H1 (cell line): ENCODE measurements at regions not wholly inside any gene's neighbourhood (a gene's known extent, or its start where the extent isn't known, plus 50 kb on each side); places are given as distances from the start of the nearest gene placed in this dataset.

Experiments
- CTCF ChIA-PET: fragments of 300-600 bp; sonication (Branson Sonifier 250); formaldehyde crosslinking; loops from one replicate; lab custom pipeline; 2021; ENCODE audit not compliant: partially characterized antibody; lab: Charles Lee
- POLR2A ChIA-PET: fragments of 300-600 bp; sonication (Branson Sonifier 250); formaldehyde crosslinking; loops from one replicate; lab custom pipeline; 2021; ENCODE audit warnings: inconsistent platforms; ENCODE audit not compliant: partially characterized antibody; lab: Charles Lee
- DNase-seq, 2 experiments: peaks; one replicate each; pipeline versions ENCODE4 v3.0.0 to v3.0.0-alpha.2; 2010 to 2022; ENCODE audit warnings: low spot score in 2 of 2, low read depth in 1 of 2, mixed read lengths in 1 of 2
- FAIRE-seq: peaks from 2 replicates; lab custom pipeline; 2011; peaks lifted over from hg19 to GRCh38; lab: Jason Lieb, UNC
- H2AFZ ChIP-seq: 2 replicates; pipeline ENCODE4 v1.8.1; 2012; ENCODE audit warnings: low read length, inconsistent platforms
- H2AK5ac ChIP-seq: 2 replicates; pipeline ENCODE4 v1.6.1; 2013; ENCODE audit warnings: low read depth, low read length
- H2BK120ac ChIP-seq: replicated peaks from 2 replicates; pipeline ENCODE3; 2013; ENCODE audit warnings: low read depth, low read length, inconsistent platforms
- H2BK12ac ChIP-seq: 2 replicates; pipeline ENCODE4 v1.6.1; 2013; ENCODE audit warnings: low read depth, low read length
- H2BK15ac ChIP-seq: 2 replicates; pipeline ENCODE4 v1.6.1; 2013; ENCODE audit warnings: low read length
- H2BK20ac ChIP-seq: 2 replicates; pipeline ENCODE4 v1.6.1; 2013; ENCODE audit warnings: low read length
- H2BK5ac ChIP-seq: 2 replicates; pipeline ENCODE4 v1.6.1; 2013; ENCODE audit warnings: low read depth, low read length
- H3K14ac ChIP-seq: 2 replicates; pipeline ENCODE4 v1.6.1; 2013; ENCODE audit warnings: inconsistent platforms; ENCODE audit not compliant: insufficient read length
- H3K18ac ChIP-seq: 2 replicates; pipeline ENCODE4 v1.6.1; 2013; ENCODE audit warnings: low read length; ENCODE audit errors: extremely low read depth
- H3K23ac ChIP-seq: 2 replicates; pipeline ENCODE4 v1.6.1; 2013; ENCODE audit warnings: inconsistent platforms; ENCODE audit not compliant: insufficient read length
- H3K23me2 ChIP-seq: 2 replicates; pipeline ENCODE4 v1.6.1; 2013; ENCODE audit warnings: low read depth, low read length
- H3K27ac ChIP-seq: 2 replicates; pipeline ENCODE4 v1.6.1; 2011; ENCODE audit warnings: low read depth, low read length, inconsistent platforms
- H3K27me3 ChIP-seq, 4 experiments: replicated peaks in 1 of 4; 1 replicate in 1 of 4; 2 replicates in 3 of 4; pipeline versions ENCODE4 v1.6.1 to v1.8.1; 2011 to 2013; ENCODE audit warnings: low read length in 3 of 4, mild to moderate bottlenecking in 3 of 4, inconsistent platforms in 2 of 4, mixed read lengths in 2 of 4, moderate library complexity in 1 of 4; ENCODE audit not compliant: control insufficient read depth in 3 of 4, insufficient read depth in 3 of 4; ENCODE audit errors: extremely low read depth in 1 of 4
- H3K36me3 ChIP-seq, 4 experiments: 2 replicates each; pipeline versions ENCODE4 v1.6.1 to v1.8.1; 2011 to 2013; ENCODE audit warnings: mild to moderate bottlenecking in 4 of 4, low read length in 3 of 4, moderate library complexity in 2 of 4, control low read depth in 1 of 4, inconsistent platforms in 1 of 4; ENCODE audit not compliant: insufficient read depth in 4 of 4, control insufficient read depth in 2 of 4
- H3K4ac ChIP-seq: replicated peaks from 2 replicates; pipeline ENCODE3; 2013; ENCODE audit warnings: low read length, low read depth, mixed read lengths, inconsistent platforms; ENCODE audit not compliant: insufficient read length
- H3K4me1 ChIP-seq, 4 experiments: replicated peaks in 1 of 4; 1 replicate in 1 of 4; 2 replicates in 3 of 4; pipeline versions ENCODE4 v1.6.1 to v1.8.1; 2011 to 2013; ENCODE audit warnings: low read length in 3 of 4, inconsistent platforms in 2 of 4, mixed read lengths in 1 of 4; ENCODE audit not compliant: insufficient read depth in 4 of 4, control insufficient read depth in 3 of 4
- H3K4me2 ChIP-seq, 2 experiments: 2 replicates each; pipeline versions ENCODE4 v1.6.1 to v1.8.1; 2011 to 2013; ENCODE audit warnings: low read depth in 2 of 2, low read length in 2 of 2, control low read depth in 1 of 2, inconsistent platforms in 1 of 2, mild to moderate bottlenecking in 1 of 2; ENCODE audit not compliant: insufficient read depth in 1 of 2
- H3K4me3 ChIP-seq, 4 experiments: fragments of 200-600, 300-600 bp in 1 of 4; sonication (generic), shearing (Covaris generic), sonication (Bioruptor Twin) in 1 of 4; 2 replicates each; pipeline versions ENCODE4 v1.5.1 to v1.8.1; 2011 to 2016; ENCODE audit warnings: low read length in 4 of 4, low read depth in 3 of 4, control low read depth in 2 of 4, inconsistent platforms in 2 of 4, mild to moderate bottlenecking in 2 of 4, mixed read lengths in 1 of 4, moderate library complexity in 1 of 4; ENCODE audit not compliant: insufficient read depth in 2 of 4; ENCODE audit errors: extremely low read depth in 1 of 4
- H3K56ac ChIP-seq: replicated peaks from 2 replicates; pipeline ENCODE3; 2013; ENCODE audit warnings: low read depth, mild to moderate bottlenecking, mixed read lengths, low read length, inconsistent platforms; ENCODE audit not compliant: insufficient read length
- H3K79me1 ChIP-seq: 2 replicates; pipeline ENCODE4 v1.6.1; 2013; ENCODE audit warnings: low read depth, low read length, control low read depth
- H3K79me2 ChIP-seq, 2 experiments: 2 replicates each; pipeline versions ENCODE4 v1.6.1 to v1.8.1; 2012 to 2013; ENCODE audit warnings: low read length in 2 of 2, mild to moderate bottlenecking in 2 of 2, inconsistent platforms in 1 of 2; ENCODE audit not compliant: insufficient read depth in 2 of 2, control insufficient read depth in 1 of 2
- H3K9ac ChIP-seq, 4 experiments: replicated peaks in 1 of 4; 1 replicate in 1 of 4; 2 replicates in 3 of 4; pipeline versions ENCODE4 v1.6.1 to v1.8.1; 2011 to 2013; ENCODE audit warnings: low read depth in 3 of 4, low read length in 3 of 4, control low read depth in 2 of 4, mild to moderate bottlenecking in 2 of 4, moderate library complexity in 2 of 4, inconsistent platforms in 1 of 4; ENCODE audit errors: extremely low read depth in 1 of 4
- H3K9me3 ChIP-seq, 2 experiments: 2 replicates each; pipeline versions ENCODE4 v1.6.1 to v1.8.1; 2012 to 2013; ENCODE audit warnings: mild to moderate bottlenecking in 2 of 2, moderate library complexity in 2 of 2, control low read depth in 1 of 2, inconsistent platforms in 1 of 2, low read depth in 1 of 2, low read length in 1 of 2, mixed read lengths in 1 of 2; ENCODE audit not compliant: insufficient read depth in 2 of 2
- H4K20me1 ChIP-seq, 2 experiments: replicated peaks in 1 of 2; 2 replicates each; pipeline versions ENCODE3 to v1.8.1; 2011 to 2013; ENCODE audit warnings: inconsistent platforms in 2 of 2, low read length in 2 of 2, mild to moderate bottlenecking in 1 of 2; ENCODE audit not compliant: insufficient read depth in 2 of 2, control insufficient read depth in 1 of 2
- H4K5ac ChIP-seq: 2 replicates; pipeline ENCODE4 v1.6.1; 2013; ENCODE audit warnings: low read length, low read depth, mixed read lengths, inconsistent platforms; ENCODE audit not compliant: insufficient read length
- H4K8ac ChIP-seq: 2 replicates; pipeline ENCODE4 v1.8.0; 2013; ENCODE audit warnings: mild to moderate bottlenecking, moderate library complexity, low read length, inconsistent platforms; ENCODE audit not compliant: insufficient read depth; ENCODE audit errors: extremely low read depth
- H4K91ac ChIP-seq: replicated peaks from 2 replicates; pipeline ENCODE3; 2013; ENCODE audit warnings: low read length, mixed read lengths, inconsistent platforms; ENCODE audit not compliant: insufficient read length
- BRCA1 ChIP-seq: IDR thresholded peaks from 2 replicates; pipeline ENCODE4 v1.6.1; 2012; ENCODE audit warnings: low read depth, low read length, improper control_type of control experiment
- CHD2 ChIP-seq: IDR thresholded peaks from 2 replicates; pipeline ENCODE4 v1.6.1; 2012; ENCODE audit warnings: low read length, improper control_type of control experiment
- GABPA ChIP-seq: IDR thresholded peaks from 2 replicates; pipeline ENCODE4 v1.6.1; 2011; ENCODE audit warnings: mild to moderate bottlenecking, low read length, moderate library complexity, borderline replicate concordance; ENCODE audit not compliant: insufficient read depth
- POLR2A ChIP-seq, 2 experiments: IDR thresholded peaks; 1 replicate in 1 of 2; 2 replicates in 1 of 2; pipeline ENCODE4 v1.6.1; 2011; ENCODE audit warnings: low read depth in 2 of 2, low read length in 2 of 2, mild to moderate bottlenecking in 2 of 2; ENCODE audit errors: control extremely low read depth in 1 of 2
- RNF2 ChIP-seq: fragments of 200-900, 300-1000 bp; sonication (generic); IDR thresholded peaks from 2 replicates; pipeline ENCODE4 v1.7.1; 2016; ENCODE audit warnings: borderline replicate concordance, low read depth, mild to moderate bottlenecking, antibody characterized with exemption, low read length; ENCODE audit not compliant: poor library complexity, severe bottlenecking; ENCODE audit errors: missing control alignments

DNA sequence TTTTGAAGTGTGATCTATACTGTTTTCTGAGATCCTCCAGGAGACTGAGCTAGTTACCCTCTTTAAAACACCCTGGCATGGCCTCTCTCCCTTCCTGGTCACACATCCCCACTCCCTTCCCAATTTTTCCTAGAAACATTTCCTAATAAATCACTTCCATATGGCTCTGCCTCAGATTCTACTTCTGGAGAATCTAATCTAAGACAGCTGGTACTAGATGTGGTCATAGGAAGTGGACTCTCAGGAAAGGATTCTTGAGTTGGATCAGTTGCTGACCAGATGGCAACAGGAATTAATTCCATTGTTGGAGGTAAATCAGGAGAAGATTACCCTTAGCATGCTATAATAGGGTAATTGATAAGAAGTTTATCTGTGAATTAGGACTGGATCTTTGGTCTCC is 310.5 kb downstream of the SATB2 start (continued):
- TF ChIP-seq GABPA (no peak), CHD2 (no peak)

DNA sequence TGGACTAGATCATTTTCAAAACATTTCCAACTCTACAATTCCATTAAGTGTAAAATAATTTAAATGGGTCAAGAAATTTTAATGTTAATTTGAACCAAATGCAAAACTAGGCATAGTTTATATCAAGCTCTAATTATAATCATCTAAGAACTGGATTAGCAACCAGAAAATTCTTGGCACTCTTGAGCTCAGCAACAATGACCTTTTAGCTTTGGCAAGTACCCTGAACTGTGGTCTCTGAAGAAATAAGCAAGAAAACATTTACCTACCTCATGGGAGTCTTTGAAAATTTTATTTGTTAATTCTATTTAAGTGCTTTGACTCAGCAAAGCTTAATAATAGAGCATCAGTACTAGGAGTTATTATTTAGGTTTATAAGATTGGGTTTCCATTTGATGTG is 313.2 kb downstream of the SATB2 start:
- DNase-seq = no peak
- TF ChIP-seq POLR2A (IDR thresholded peaks at IDR 0.05; ENCODE audit: control extremely low read depth in 1 of 2, low read depth in 2 of 2, low read length in 2 of 2) (no peak), BRCA1 (no peak), RNF2 (no peak)
- no peak overlapping the region for H2BK15ac ChIP-seq
- no peaks in the 10 kb centered on the region for H3K27me3 ChIP-seq
- H2BK20ac ChIP-seq = no peak overlapping the region
- H2BK120ac ChIP-seq = no peak overlapping the region
- H3K27ac ChIP-seq = no peak overlapping the region
- H2BK5ac ChIP-seq = no peak overlapping the region
- no peak overlapping the region for H2AFZ ChIP-seq
- H3K18ac ChIP-seq = no peak overlapping the region
- H3K4me2 ChIP-seq = no peak overlapping the region
- H3K23me2 ChIP-seq = no peaks in the 10 kb centered on the region
- no peak overlapping the region for H2AK5ac ChIP-seq
- no peak overlapping the region for H3K4ac ChIP-seq
- no peak overlapping the region for H3K23ac ChIP-seq
- no peak overlapping the region for H2BK12ac ChIP-seq
- no peaks in the 10 kb centered on the region for H3K79me1 ChIP-seq
- H4K5ac ChIP-seq = no peak overlapping the region
- H3K56ac ChIP-seq = no peak overlapping the region
- no peak overlapping the region for H4K91ac ChIP-seq
- H3K36me3 ChIP-seq = no peaks in the 10 kb centered on the region
- no peak overlapping the region for H3K14ac ChIP-seq
- ChIA-PET POLR2A (no interaction called here), CTCF (interaction anchor here (0.9 kb wide), 1 partner anchor 15 kb away, joined by 3 read pairs; no protein-coding TSS in a partner anchor)
- H3K79me2 ChIP-seq = no peaks in the 10 kb centered on the region
- no peaks in the 10 kb centered on the region for H3K4me1 ChIP-seq
- H4K8ac ChIP-seq = no peak overlapping the region
- no peak overlapping the region for H3K4me3 ChIP-seq
- no peak for FAIRE-seq
- H3K9me3 ChIP-seq = peaks cover 8 to 9% of the 10 kb centered on the region in 2 experiments; a peak in 2 of 4 replicates
- H4K20me1 ChIP-seq = no peaks in the 10 kb centered on the region
- H3K9ac ChIP-seq = no peak overlapping the region
